Common myeloid progenitor, CD34-positive (primary cell): ENCODE measurements at regions not wholly inside any gene's neighbourhood (a gene's known extent, or its start where the extent isn't known, plus 50 kb on each side); places are given as distances from the start of the nearest gene placed in this dataset.

Experiments used
- CTCF ChIA-PET: fragments of 350-600 bp; sonication (Branson Sonifier 250); formaldehyde crosslinking; loops from one replicate; lab custom pipeline; 2021; ENCODE audit warnings: antibody characterized with exemption; lab: Charles Lee
- POLR2A ChIA-PET: fragments of 350-600 bp; sonication (Branson Sonifier 250); formaldehyde crosslinking; loops from one replicate; lab custom pipeline; 2021; ENCODE audit warnings: antibody characterized with exemption; lab: Charles Lee
- DNase-seq, 3 donors: peaks; one replicate each; pipeline versions ENCODE4 v3.0.0 to v3.0.0-alpha.2; 2013
- H3K27ac ChIP-seq, 2 experiments: 1 replicate in 1 of 2; 2 replicates in 1 of 2; pipeline ENCODE4 v1.7.0; 2013; ENCODE audit warnings: inconsistent platforms in 2 of 2, low read length in 2 of 2, mild to moderate bottlenecking in 2 of 2, low read depth in 1 of 2, moderate library complexity in 1 of 2; ENCODE audit not compliant: severe bottlenecking in 2 of 2, insufficient read depth in 1 of 2, poor library complexity in 1 of 2
- H3K27me3 ChIP-seq, 5 experiments: replicated peaks in 2 of 5; 1 replicate in 3 of 5; 2 replicates in 2 of 5; pipeline versions ENCODE4 v1.6.1 to v1.7.0; 2013; ENCODE audit warnings: low read length in 4 of 5, mild to moderate bottlenecking in 2 of 5, moderate library complexity in 2 of 5, inconsistent platforms in 1 of 5; ENCODE audit not compliant: insufficient read depth in 5 of 5, control insufficient read depth in 4 of 5
- H3K36me3 ChIP-seq, 4 experiments: 1 replicate in 2 of 4; 2 replicates in 2 of 4; pipeline versions ENCODE4 v1.6.1 to v1.7.0; 2013; ENCODE audit warnings: low read length in 3 of 4, control low read depth in 1 of 4, mild to moderate bottlenecking in 1 of 4; ENCODE audit not compliant: control insufficient read depth in 4 of 4, insufficient read depth in 4 of 4
- H3K4me1 ChIP-seq, 4 experiments: 1 replicate in 3 of 4; 2 replicates in 1 of 4; pipeline versions ENCODE4 v1.6.1 to v1.7.1; 2013; ENCODE audit warnings: low read length in 3 of 4, mild to moderate bottlenecking in 3 of 4, control low read depth in 1 of 4, inconsistent platforms in 1 of 4, moderate library complexity in 1 of 4; ENCODE audit not compliant: control insufficient read depth in 4 of 4, insufficient read depth in 4 of 4; ENCODE audit errors: control extremely low read depth in 1 of 4
- H3K4me3 ChIP-seq, 7 experiments: 1 replicate in 4 of 7; 2 replicates in 3 of 7; pipeline versions ENCODE4 v1.5.1 to v1.7.0; 2013; ENCODE audit warnings: mild to moderate bottlenecking in 7 of 7, low read length in 6 of 7, moderate library complexity in 6 of 7, inconsistent platforms in 2 of 7, low read depth in 2 of 7, control low read depth in 1 of 7; ENCODE audit not compliant: insufficient read depth in 4 of 7, control insufficient read depth in 1 of 7; ENCODE audit errors: extremely low read depth in 1 of 7
- H3K9me3 ChIP-seq, 5 experiments: 1 replicate in 4 of 5; 2 replicates in 1 of 5; pipeline versions ENCODE4 v1.6.1 to v1.7.1; 2013; ENCODE audit warnings: low read length in 4 of 5, mild to moderate bottlenecking in 2 of 5, inconsistent platforms in 1 of 5, low read depth in 1 of 5, moderate library complexity in 1 of 5; ENCODE audit not compliant: control insufficient read depth in 4 of 5, insufficient read depth in 2 of 5; ENCODE audit errors: control extremely low read depth in 1 of 5
- WGBS: methylation state at CpG from one replicate; pipeline ENCODE4 v1.1.5; 2013; ENCODE audit not compliant: insufficient coverage; 5-methylcytosine and 5-hydroxymethylcytosine counted together

- 93% methylated on average over 3 of the region's 4 CpGs for WGBS
- no peaks in the 10 kb centered on the region for H3K4me1 ChIP-seq
- POLR2A ChIA-PET = no interaction called here
- H3K9me3 ChIP-seq = no peaks in the 10 kb centered on the region
- no peak for DNase-seq
- no peak overlapping the region for H3K27ac ChIP-seq
- peaks cover 0 to 7% (median 0%) of the 10 kb centered on the region in 5 experiments for H3K27me3 ChIP-seq
- CTCF ChIA-PET = no interaction called here
- H3K4me3 ChIP-seq = no peak overlapping the region
- no peaks in the 10 kb centered on the region for H3K36me3 ChIP-seq
Measured at GRCh38 chr2:55993685-55994084, 70.1 kb upstream of the EFEMP1 start.

GRCh38 chr2:55995211-55995610, 71.6 kb upstream of the EFEMP1 start:
- DNase-seq = no peak
- Histone ChIP-seq H3K4me3 (no peak overlapping the region), H3K36me3 (no peaks in the 10 kb centered on the region), H3K4me1 (no peaks in the 10 kb centered on the region), H3K9me3 (no peaks in the 10 kb centered on the region), H3K27me3 (peaks cover 0 to 7% (median 0%) of the 10 kb centered on the region in 5 experiments), H3K27ac (no peak overlapping the region)
- WGBS = no CpG with 5 or more reads among the region's 1 CpG
- CTCF ChIA-PET = interaction anchor here (1.6 kb wide), 1 partner anchor 8 kb away, joined by 4 read pairs; no protein-coding TSS in a partner anchor
- POLR2A ChIA-PET = no interaction called here

- ChIA-PET POLR2A (interaction anchor here (0.6 kb wide), 1 partner anchor 33 kb away, joined by 3 read pairs; no protein-coding TSS in a partner anchor), CTCF (interaction anchor here (1.6 kb wide), 1 partner anchor 9 kb away, joined by 4 read pairs; no protein-coding TSS in a partner anchor)
- H3K4me3 ChIP-seq = no peak overlapping the region
Measured at GRCh38 chr2:55995902-55996301, 72.3 kb upstream of the EFEMP1 start.

GRCh38 chr2:55999231-55999630, 75.6 kb upstream of the EFEMP1 start:
- H3K4me3 ChIP-seq = no peak overlapping the region
- H3K27ac ChIP-seq = no peak overlapping the region
- DNase-seq = no peak
- H3K36me3 ChIP-seq = no peaks in the 10 kb centered on the region
- H3K4me1 ChIP-seq = no peaks in the 10 kb centered on the region
- POLR2A ChIA-PET = interaction anchor here (0.7 kb wide), 1 partner anchor 8 kb away, joined by 3 read pairs; no protein-coding TSS in a partner anchor
- peaks cover 0 to 2% (median 0%) of the 10 kb centered on the region in 5 experiments for H3K27me3 ChIP-seq
- CTCF ChIA-PET = no interaction called here
- no peaks in the 10 kb centered on the region for H3K9me3 ChIP-seq

More at GRCh38 chr2:55995902-55996301, 72.3 kb upstream of the EFEMP1 start:
- no peaks in the 10 kb centered on the region for H3K4me1 ChIP-seq
- no peak overlapping the region for H3K27ac ChIP-seq
- no peaks in the 10 kb centered on the region for H3K36me3 ChIP-seq
- WGBS = 100% methylated on average over 1 of the region's 2 CpGs
- H3K9me3 ChIP-seq = no peaks in the 10 kb centered on the region
- H3K27me3 ChIP-seq = peaks cover 0 to 4% (median 0%) of the 10 kb centered on the region in 5 experiments
- no peak for DNase-seq

- no peak overlapping the region for H3K27ac ChIP-seq
- H3K27me3 ChIP-seq = no peaks in the 10 kb centered on the region
Measured at GRCh38 chr2:55999790-56000189, 76.2 kb upstream of the EFEMP1 start.

GRCh38 chr2:56001947-56002346, 78.4 kb upstream of the EFEMP1 start:
- DNase-seq = no peak
- H3K27me3 ChIP-seq = peaks cover 0 to 3% (median 0%) of the 10 kb centered on the region in 5 experiments
- ChIA-PET POLR2A (no interaction called here), CTCF (no interaction called here)
- no peak overlapping the region for H3K27ac ChIP-seq
- H3K4me1 ChIP-seq = no peaks in the 10 kb centered on the region
- H3K4me3 ChIP-seq = no peak overlapping the region
- H3K9me3 ChIP-seq = no peaks in the 10 kb centered on the region
- no CpG with 5 or more reads among the region's 1 CpG for WGBS
- no peaks in the 10 kb centered on the region for H3K36me3 ChIP-seq

More at GRCh38 chr2:55999790-56000189, 76.2 kb upstream of the EFEMP1 start:
- Histone ChIP-seq H3K36me3 (no peaks in the 10 kb centered on the region), H3K4me3 (no peak overlapping the region), H3K4me1 (no peaks in the 10 kb centered on the region), H3K9me3 (no peaks in the 10 kb centered on the region)
- ChIA-PET POLR2A (interaction anchor here (0.7 kb wide), 1 partner anchor 9 kb away, joined by 3 read pairs; no protein-coding TSS in a partner anchor), CTCF (no interaction called here)
- no peak for DNase-seq
- WGBS = no CpG with 5 or more reads among the region's 2 CpGs

- DNase-seq = no peak
- ChIA-PET CTCF (interaction anchor here (1.3 kb wide), 1 partner anchor 66 kb away, joined by 3 read pairs; no protein-coding TSS in a partner anchor), POLR2A (no interaction called here)
- no peaks in the 10 kb centered on the region for H3K4me1 ChIP-seq
- H3K4me3 ChIP-seq = no peak overlapping the region
- WGBS = 32% methylated on average over 6 of the region's 8 CpGs
- H3K36me3 ChIP-seq = no peaks in the 10 kb centered on the region
- peaks cover 0 to 5% (median 3%) of the 10 kb centered on the region in 5 experiments for H3K27me3 ChIP-seq
- no peak overlapping the region for H3K27ac ChIP-seq
- H3K9me3 ChIP-seq = no peaks in the 10 kb centered on the region
Measured at GRCh38 chr2:56008661-56009431, 85.3 kb upstream of the EFEMP1 start.
